ENCODE measurements at regions not wholly inside any gene's neighbourhood (a gene's known extent, or its start where the extent isn't known, plus 50 kb on each side); places are given as distances from the start of the nearest gene placed in this dataset.

DNA sequence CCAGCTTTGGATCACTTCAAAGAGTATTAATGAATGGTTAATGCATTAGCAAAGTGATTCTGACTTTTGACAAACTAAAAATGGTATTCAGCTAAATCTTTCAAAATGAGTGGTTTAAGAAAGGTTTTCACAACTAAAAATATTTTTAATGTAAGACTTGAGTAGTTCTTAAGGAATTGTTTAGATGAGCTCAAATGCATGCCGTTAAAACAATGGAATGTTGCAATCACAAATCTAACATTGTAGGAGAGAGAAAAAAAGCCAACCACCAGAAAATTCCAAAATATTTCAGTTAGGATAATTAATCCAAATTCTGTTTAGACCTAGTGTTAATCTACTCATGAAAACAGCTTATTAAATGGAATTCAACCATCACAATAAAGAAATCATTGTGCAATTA lies 1044.8 kb upstream of the SLC10A2 start:
- ATAC-seq = no peak
- Histone ChIP-seq H3K27ac (no peak overlapping the region), H3K4me3 (no peak overlapping the region), H3K4me1 (peaks cover 21% of the 10 kb centered on the region), H3K27me3 (no peaks in the 10 kb centered on the region), H3K9me3 (no peaks in the 10 kb centered on the region), H3K36me3 (replicated peaks in 1 of 2; ENCODE audit: insufficient read depth in 1 of 2, low read depth in 2 of 2) (no peaks in the 10 kb centered on the region)
- intact Hi-C loops (cut with DNase I) = no loop called here
- DNase-seq = no peak
- TF ChIP-seq POLR2A (IDR thresholded peaks at IDR 0.05) = no peak
- TF ChIP-seq, protein P1, sequence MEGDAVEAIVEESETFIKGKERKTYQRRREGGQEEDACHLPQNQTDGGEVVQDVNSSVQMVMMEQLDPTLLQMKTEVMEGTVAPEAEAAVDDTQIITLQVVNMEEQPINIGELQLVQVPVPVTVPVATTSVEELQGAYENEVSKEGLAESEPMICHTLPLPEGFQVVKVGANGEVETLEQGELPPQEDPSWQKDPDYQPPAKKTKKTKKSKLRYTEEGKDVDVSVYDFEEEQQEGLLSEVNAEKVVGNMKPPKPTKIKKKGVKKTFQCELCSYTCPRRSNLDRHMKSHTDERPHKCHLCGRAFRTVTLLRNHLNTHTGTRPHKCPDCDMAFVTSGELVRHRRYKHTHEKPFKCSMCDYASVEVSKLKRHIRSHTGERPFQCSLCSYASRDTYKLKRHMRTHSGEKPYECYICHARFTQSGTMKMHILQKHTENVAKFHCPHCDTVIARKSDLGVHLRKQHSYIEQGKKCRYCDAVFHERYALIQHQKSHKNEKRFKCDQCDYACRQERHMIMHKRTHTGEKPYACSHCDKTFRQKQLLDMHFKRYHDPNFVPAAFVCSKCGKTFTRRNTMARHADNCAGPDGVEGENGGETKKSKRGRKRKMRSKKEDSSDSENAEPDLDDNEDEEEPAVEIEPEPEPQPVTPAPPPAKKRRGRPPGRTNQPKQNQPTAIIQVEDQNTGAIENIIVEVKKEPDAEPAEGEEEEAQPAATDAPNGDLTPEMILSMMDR (IDR thresholded peaks at IDR 0.05) = no peak
- 82 to 89% methylated on average over 1 of the region's 1 CpG for WGBS, 2 donors

DNA sequence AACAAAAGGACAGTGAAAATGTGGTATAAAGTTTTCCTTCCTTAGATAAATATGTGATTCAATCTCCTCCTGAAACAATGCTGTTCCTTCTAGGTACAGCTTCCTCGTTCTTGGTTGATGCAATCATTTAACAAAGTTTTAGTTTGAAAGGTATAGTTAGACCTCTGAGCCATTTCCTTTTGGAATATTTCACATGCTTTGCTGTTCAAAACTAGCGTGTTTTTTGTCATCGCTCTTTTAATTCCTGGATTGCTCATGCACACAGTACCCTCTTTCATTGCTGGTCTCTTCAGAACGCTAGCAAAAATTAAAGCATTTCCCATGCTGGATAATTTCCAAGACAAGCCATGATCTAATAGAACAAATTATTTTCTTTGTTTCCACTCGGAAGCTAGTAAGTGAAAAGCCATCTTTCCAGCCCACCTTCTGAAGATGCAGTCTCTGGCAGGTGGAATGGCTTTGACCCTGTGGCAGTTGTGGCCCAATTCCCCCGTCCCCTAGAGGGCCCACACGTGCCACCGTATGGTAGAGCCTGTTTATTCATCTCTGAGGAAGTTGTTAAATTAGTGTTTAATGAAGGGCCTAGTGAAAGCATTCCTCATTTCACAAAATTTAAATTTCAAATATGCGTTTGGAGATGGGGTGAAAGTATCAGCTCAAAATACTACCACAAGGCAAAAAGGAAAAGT lies 1040.6 kb upstream of the SLC10A2 start:
- H3K9me3 ChIP-seq = no peaks in the 10 kb centered on the region
- peak; percentile 77 for ATAC-seq
- peak overlapping the region; percentile 75 to 90 (median 87) for H3K27ac ChIP-seq
- TF ChIP-seq, protein P1 (IDR thresholded peaks at IDR 0.05) = peak in 1 of 7 experiments; percentile 16
- TF ChIP-seq POLR2A (IDR thresholded peaks at IDR 0.05) = no peak
- 47 to 58% methylated on average over 9 of the region's 9 CpGs for WGBS, 2 donors
- peaks cover 37% of the 10 kb centered on the region for H3K4me1 ChIP-seq
- intact Hi-C loops (cut with DNase I) = no loop called here
- DNase-seq = peak; percentile 5 to 24 (median 22)
- no peaks in the 10 kb centered on the region for H3K27me3 ChIP-seq
- no peaks in the 10 kb centered on the region for H3K36me3 ChIP-seq (replicated peaks in 1 of 2; ENCODE audit: insufficient read depth in 1 of 2, low read depth in 2 of 2)
- no peak overlapping the region for H3K4me3 ChIP-seq

DNA sequence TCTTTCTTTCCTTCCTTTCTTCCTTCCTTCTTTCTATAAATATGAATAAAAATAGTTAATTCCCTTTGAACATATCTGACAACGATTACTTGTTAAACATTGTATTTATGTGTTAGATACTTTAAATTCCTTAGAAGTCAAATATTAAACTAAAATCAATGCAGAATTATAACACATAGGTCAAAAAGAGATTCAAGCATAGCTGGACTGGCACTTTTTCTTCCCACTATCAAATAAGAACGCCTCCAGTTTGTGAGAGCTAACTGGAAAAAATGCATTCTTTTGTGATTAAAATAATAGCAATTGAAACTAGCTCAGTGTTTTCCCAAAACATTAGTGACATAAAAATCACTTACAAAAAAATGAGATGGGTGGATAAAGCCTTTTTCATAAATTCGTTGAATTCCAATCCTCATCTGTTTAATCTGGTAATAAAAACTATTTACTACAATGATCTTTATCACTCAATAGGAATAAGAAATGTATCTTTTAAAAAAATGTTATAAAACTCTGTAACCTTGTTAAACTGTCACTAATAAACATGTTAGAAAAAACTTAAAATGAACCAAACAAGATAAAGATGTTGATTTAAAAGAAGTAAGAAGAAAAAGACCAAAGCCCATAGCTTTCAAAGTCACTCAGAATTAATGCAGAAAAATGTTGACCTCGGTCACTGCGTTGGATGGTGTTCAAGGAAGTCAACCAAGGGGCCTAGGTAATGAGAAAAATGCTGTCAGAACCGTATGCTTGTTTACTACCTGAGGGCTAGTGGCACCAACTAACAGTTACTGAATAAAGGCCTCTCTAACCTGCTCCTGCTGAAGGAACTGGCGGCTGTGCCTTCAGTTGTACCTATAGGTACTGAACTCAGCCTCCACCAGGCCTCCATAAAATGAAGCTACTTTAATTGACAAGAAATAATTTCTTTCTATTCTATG lies 1039.5 kb upstream of the SLC10A2 start:
- no peak overlapping the region for H3K4me3 ChIP-seq
- H3K27ac ChIP-seq = peak overlapping the region; percentile 75 to 90 (median 87)
- H3K4me1 ChIP-seq = peaks cover 37% of the 10 kb centered on the region
- no peaks in the 10 kb centered on the region for H3K27me3 ChIP-seq
- peak in 2 of 3 donors; percentile 26 to 33 for TF ChIP-seq POLR2A (IDR thresholded peaks at IDR 0.05)
- TF ChIP-seq, protein P1 (IDR thresholded peaks at IDR 0.05) = no peak
- 12 to 13% methylated on average over 7 of the region's 7 CpGs for WGBS, 2 donors
- no peaks in the 10 kb centered on the region for H3K36me3 ChIP-seq (replicated peaks in 1 of 2; ENCODE audit: insufficient read depth in 1 of 2, low read depth in 2 of 2)
- intact Hi-C loops (cut with DNase I) = no loop called here
- DNase-seq (peak; percentile 71 to 86 (median 76)), ATAC-seq (peak; percentile 97)
- no peaks in the 10 kb centered on the region for H3K9me3 ChIP-seq

DNA sequence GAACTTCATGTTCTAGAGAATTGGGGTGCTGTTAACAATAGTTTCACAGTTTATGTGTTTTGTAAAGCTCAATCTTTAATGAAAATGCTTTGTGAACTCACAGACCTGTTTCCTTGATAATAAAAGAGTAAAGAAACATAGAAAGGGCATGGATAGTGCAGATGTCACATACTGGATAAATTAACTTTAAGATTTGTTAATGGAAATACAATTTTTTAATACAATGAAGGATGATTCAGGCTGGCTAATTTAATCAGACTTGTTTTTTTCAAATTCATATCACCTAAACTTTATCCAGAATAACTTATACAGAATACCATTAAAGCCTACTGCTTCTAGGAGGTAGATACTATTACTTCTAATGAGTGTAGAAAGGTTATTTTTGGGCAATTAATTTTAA lies 1033.5 kb upstream of the SLC10A2 start:
- Histone ChIP-seq H3K9me3 (no peaks in the 10 kb centered on the region), H3K27me3 (no peaks in the 10 kb centered on the region), H3K4me1 (peaks cover 3% of the 10 kb centered on the region), H3K4me3 (no peak overlapping the region), H3K36me3 (replicated peaks in 1 of 2; ENCODE audit: insufficient read depth in 1 of 2, low read depth in 2 of 2) (no peaks in the 10 kb centered on the region), H3K27ac (no peak overlapping the region)
- TF ChIP-seq, protein P1 (IDR thresholded peaks at IDR 0.05) = no peak
- TF ChIP-seq POLR2A (IDR thresholded peaks at IDR 0.05) = no peak
- DNase-seq = no peak
- intact Hi-C loops (cut with DNase I) = no loop called here
- no peak for ATAC-seq
